ENCODE measurements at regions not wholly inside any gene's neighbourhood (a gene's known extent, or its start where the extent isn't known, plus 50 kb on each side); places are given as distances from the start of the nearest gene placed in this dataset.

DNA sequence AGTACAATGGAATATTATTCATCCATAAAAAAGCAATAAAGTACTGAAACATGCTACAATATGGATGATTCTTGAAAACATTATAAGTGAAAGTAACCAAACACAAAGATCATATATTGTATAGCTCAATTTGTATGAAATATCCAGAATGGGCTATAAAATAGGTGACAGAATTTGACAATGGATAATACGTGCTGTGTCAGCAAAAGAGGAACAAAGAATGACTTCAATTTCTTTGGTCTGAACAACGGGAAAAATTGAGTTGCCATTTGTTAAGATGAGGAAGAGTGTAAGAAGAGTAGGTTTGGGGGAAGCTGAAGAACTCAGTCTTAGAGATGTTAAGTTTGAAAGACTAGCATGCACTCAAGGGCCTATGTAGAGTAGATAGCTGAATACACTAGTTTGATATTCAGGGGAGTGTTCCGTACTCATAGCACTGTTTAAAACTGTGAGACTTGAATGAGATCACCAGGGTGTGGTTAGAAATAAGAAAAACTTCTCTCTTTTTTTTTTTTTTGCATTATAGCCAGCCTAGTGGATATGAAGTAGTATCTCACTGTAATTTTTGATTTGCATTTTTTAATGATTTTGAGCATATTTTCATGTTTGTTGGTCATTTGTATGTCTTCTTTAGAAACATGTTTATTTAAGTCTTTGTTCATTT is 213.6 kb downstream of the NR4A2 start:
- no peaks in the 10 kb centered on the region for H3K4me1 ChIP-seq (replicated peaks in 1 of 4; ENCODE audit: control insufficient read depth in 3 of 4, insufficient read depth in 4 of 4, low read length in 3 of 4)
- H4K91ac ChIP-seq (replicated peaks; ENCODE audit: insufficient read length, low read length) = no peak overlapping the region
- ChIA-PET POLR2A (ENCODE audit: partially characterized antibody) (no interaction called here), CTCF (ENCODE audit: partially characterized antibody) (interaction anchor here (1.4 kb wide), 1 partner anchor 74 kb away, joined by 3 read pairs; no protein-coding TSS in a partner anchor)
- no peak overlapping the region for H2BK5ac ChIP-seq (ENCODE audit: low read depth, low read length)
- no peak overlapping the region for H3K27ac ChIP-seq (ENCODE audit: low read depth, low read length)
- no peak overlapping the region for H2AK5ac ChIP-seq (ENCODE audit: low read depth, low read length)
- 95% methylated on average over 3 of the region's 3 CpGs; no CpG with 5 or more reads in 1 of the 2 experiments for WGBS, 2 experiments (ENCODE audit: extremely low coverage in 1 of 2, insufficient coverage in 1 of 2, insufficient read length in 1 of 2, insufficient replicate concordance in 2 of 2, low coverage in 1 of 2, low lambda C conversion rate in 2 of 2, missing lambda C conversion rate in 1 of 2)
- H3K4me2 ChIP-seq (ENCODE audit: insufficient read depth in 1 of 2, low read depth in 2 of 2, low read length in 2 of 2) = no peak overlapping the region
- TF ChIP-seq CHD1 (IDR thresholded peaks at IDR 0.05; ENCODE audit: low read depth, low read length) = no peak
- TF ChIP-seq MAFK (IDR thresholded peaks at IDR 0.05; ENCODE audit: low read depth, low read length) = peak; percentile 80
- no peak for FAIRE-seq
- H3K9me3 ChIP-seq (ENCODE audit: insufficient read depth in 2 of 2, low read depth in 1 of 2, low read length in 1 of 2) = peaks cover 0 to 7% of the 10 kb centered on the region in 2 experiments; a peak in 2 of 4 replicates
- no peak overlapping the region for H3K56ac ChIP-seq (replicated peaks; ENCODE audit: insufficient read length, low read depth, low read length)
- H3K23ac ChIP-seq (ENCODE audit: insufficient read length) = no peak overlapping the region
- H3K79me1 ChIP-seq (ENCODE audit: low read depth, low read length) = no peaks in the 10 kb centered on the region
- DNase-seq (ENCODE audit: low read depth in 1 of 2, low spot score in 2 of 2) = no peak
- H3K18ac ChIP-seq (ENCODE audit: extremely low read depth, low read length) = no peak overlapping the region
- no peak overlapping the region for H4K5ac ChIP-seq (ENCODE audit: insufficient read length, low read depth, low read length)
- no peaks in the 10 kb centered on the region for H3K79me2 ChIP-seq (ENCODE audit: control insufficient read depth in 1 of 2, insufficient read depth in 2 of 2, low read length in 2 of 2)
- no peak overlapping the region for H2BK120ac ChIP-seq (replicated peaks; ENCODE audit: low read depth, low read length)
- H3K23me2 ChIP-seq (ENCODE audit: low read depth, low read length) = no peaks in the 10 kb centered on the region
- no peak overlapping the region for H2AFZ ChIP-seq (ENCODE audit: low read length)
- no peak overlapping the region for H2BK20ac ChIP-seq (ENCODE audit: low read length)
- H3K4ac ChIP-seq (replicated peaks; ENCODE audit: insufficient read length, low read depth, low read length) = no peak overlapping the region
- no peak overlapping the region for H3K4me3 ChIP-seq (ENCODE audit: extremely low read depth in 1 of 4, insufficient read depth in 2 of 4, low read depth in 3 of 4, low read length in 4 of 4)
- H3K9ac ChIP-seq (replicated peaks in 1 of 4; ENCODE audit: extremely low read depth in 1 of 4, low read depth in 3 of 4, low read length in 3 of 4) = no peak overlapping the region
- H3K14ac ChIP-seq (ENCODE audit: insufficient read length) = no peak overlapping the region
- no peak overlapping the region for H2BK12ac ChIP-seq (ENCODE audit: low read depth, low read length)
- no peak overlapping the region for H2BK15ac ChIP-seq (ENCODE audit: low read length)
- H4K8ac ChIP-seq (ENCODE audit: extremely low read depth, insufficient read depth, low read length) = no peak overlapping the region
- no peaks in the 10 kb centered on the region for H3K27me3 ChIP-seq (replicated peaks in 1 of 4; ENCODE audit: control insufficient read depth in 3 of 4, extremely low read depth in 1 of 4, insufficient read depth in 3 of 4, low read length in 3 of 4)
- no peaks in the 10 kb centered on the region for H3K36me3 ChIP-seq (ENCODE audit: control insufficient read depth in 2 of 4, insufficient read depth in 4 of 4, low read length in 3 of 4)
- H4K20me1 ChIP-seq (replicated peaks in 1 of 2; ENCODE audit: control insufficient read depth in 1 of 2, insufficient read depth in 2 of 2, low read length in 2 of 2) = no peaks in the 10 kb centered on the region

Data from H1 (cell line).